ENCODE measurements at regions not wholly inside any gene's neighbourhood (a gene's known extent, or its start where the extent isn't known, plus 50 kb on each side); places are given as distances from the start of the nearest gene placed in this dataset.

- no peak for TF ChIP-seq POLR2A (IDR thresholded peaks at IDR 0.05)
- TF ChIP-seq CTCF (IDR thresholded peaks at IDR 0.05) = no peak
These were observed 241.9 kb upstream of the NDST4 start for GRCh38 chr4:115355329-115355728.
